IMR-90 (cell line): ENCODE measurements at regions not wholly inside any gene's neighbourhood (a gene's known extent, or its start where the extent isn't known, plus 50 kb on each side); places are given as distances from the start of the nearest gene placed in this dataset.

Experiments
- CHD1 ChIP-seq: IDR thresholded peaks from 2 replicates; pipeline ENCODE4 v1.6.1; 2012; ENCODE audit warnings: low read depth, low read length, improper control_type of control experiment
- POLR2A ChIP-seq: IDR thresholded peaks from 2 replicates; pipeline ENCODE4 v1.6.1; 2012; ENCODE audit warnings: mild to moderate bottlenecking, low read depth, low read length
- RCOR1 ChIP-seq: IDR thresholded peaks from 2 replicates; pipeline ENCODE4 v1.6.1; 2012; ENCODE audit warnings: mild to moderate bottlenecking, low read length, improper control_type of control experiment; ENCODE audit not compliant: insufficient replicate concordance
- RFX5 ChIP-seq: IDR thresholded peaks from 2 replicates; pipeline ENCODE4 v1.8.0; 2012; ENCODE audit warnings: low read depth, mild to moderate bottlenecking, low read length, moderate library complexity
- SMC3 ChIP-seq: fragments of 150-350 bp; IDR thresholded peaks from 2 replicates; pipeline ENCODE4 v1.6.1; 2016; ENCODE audit warnings: low read depth, mild to moderate bottlenecking, antibody characterized with exemption, low read length, moderate library complexity
- TF ChIP-seq, protein P1 (sequence below): conservative IDR thresholded peaks from 2 replicates; pipeline ENCODE4 v1.5.1; 2012; ENCODE audit warnings: mild to moderate bottlenecking, low read depth, low read length, improper control_type of control experiment
- TF ChIP-seq, protein P2 (sequence below): fragments of 150-350 bp; IDR thresholded peaks from 2 replicates; pipeline ENCODE4 v1.6.1; 2017; ENCODE audit warnings: mild to moderate bottlenecking, antibody characterized with exemption, low read length, low read depth

DNA sequence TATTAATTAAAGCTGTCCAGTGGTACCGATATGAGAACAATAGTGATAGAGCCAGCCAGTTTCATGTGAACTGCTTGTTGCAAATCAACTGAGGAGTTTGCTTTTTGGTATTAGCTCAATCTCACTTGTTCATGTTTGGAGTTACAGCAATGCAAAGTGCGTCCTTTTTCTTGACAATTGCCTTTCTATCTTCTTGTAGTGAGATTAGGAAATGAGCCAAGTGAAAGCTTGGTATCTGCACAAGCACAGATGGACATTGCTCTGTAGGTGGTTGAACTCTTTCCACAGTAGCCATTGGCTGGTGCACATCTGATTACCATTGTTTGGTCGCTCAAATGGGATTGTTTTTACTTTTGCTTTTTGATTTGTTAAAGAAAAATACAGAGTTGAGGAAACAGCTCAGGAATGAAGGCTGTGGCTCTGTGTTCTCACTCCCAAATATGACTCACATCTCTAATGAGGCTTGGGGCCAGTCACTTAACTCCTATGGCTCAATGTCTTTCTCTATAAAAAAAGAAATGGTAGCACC, 241.4 kb downstream of the BMP4 start:
- TF ChIP-seq RFX5 (no peak), POLR2A (no peak), SMC3 (no peak), RCOR1 (no peak), CHD1 (no peak)
- TF ChIP-seq, protein P1, sequence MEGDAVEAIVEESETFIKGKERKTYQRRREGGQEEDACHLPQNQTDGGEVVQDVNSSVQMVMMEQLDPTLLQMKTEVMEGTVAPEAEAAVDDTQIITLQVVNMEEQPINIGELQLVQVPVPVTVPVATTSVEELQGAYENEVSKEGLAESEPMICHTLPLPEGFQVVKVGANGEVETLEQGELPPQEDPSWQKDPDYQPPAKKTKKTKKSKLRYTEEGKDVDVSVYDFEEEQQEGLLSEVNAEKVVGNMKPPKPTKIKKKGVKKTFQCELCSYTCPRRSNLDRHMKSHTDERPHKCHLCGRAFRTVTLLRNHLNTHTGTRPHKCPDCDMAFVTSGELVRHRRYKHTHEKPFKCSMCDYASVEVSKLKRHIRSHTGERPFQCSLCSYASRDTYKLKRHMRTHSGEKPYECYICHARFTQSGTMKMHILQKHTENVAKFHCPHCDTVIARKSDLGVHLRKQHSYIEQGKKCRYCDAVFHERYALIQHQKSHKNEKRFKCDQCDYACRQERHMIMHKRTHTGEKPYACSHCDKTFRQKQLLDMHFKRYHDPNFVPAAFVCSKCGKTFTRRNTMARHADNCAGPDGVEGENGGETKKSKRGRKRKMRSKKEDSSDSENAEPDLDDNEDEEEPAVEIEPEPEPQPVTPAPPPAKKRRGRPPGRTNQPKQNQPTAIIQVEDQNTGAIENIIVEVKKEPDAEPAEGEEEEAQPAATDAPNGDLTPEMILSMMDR = no peak
- TF ChIP-seq, protein P2, sequence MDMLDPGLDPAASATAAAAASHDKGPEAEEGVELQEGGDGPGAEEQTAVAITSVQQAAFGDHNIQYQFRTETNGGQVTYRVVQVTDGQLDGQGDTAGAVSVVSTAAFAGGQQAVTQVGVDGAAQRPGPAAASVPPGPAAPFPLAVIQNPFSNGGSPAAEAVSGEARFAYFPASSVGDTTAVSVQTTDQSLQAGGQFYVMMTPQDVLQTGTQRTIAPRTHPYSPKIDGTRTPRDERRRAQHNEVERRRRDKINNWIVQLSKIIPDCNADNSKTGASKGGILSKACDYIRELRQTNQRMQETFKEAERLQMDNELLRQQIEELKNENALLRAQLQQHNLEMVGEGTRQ = no peak
